Hepatocyte (in vitro differentiated cells): ENCODE measurements at regions not wholly inside any gene's neighbourhood (a gene's known extent, or its start where the extent isn't known, plus 50 kb on each side); places are given as distances from the start of the nearest gene placed in this dataset.

Experiments used
- EZH2 ChIP-seq: fragments of 200-600 bp; sonication (generic); IDR thresholded peaks from 2 replicates; pipeline ENCODE4 v1.6.1; 2016; ENCODE audit warnings: antibody characterized with exemption, mild to moderate bottlenecking, borderline replicate concordance
- TF ChIP-seq, protein P1 (sequence below): fragments of 200-600 bp; sonication (generic); IDR thresholded peaks from 2 replicates; pipeline ENCODE4 v1.5.1; 2016; ENCODE audit warnings: antibody characterized with exemption, mild to moderate bottlenecking; ENCODE audit not compliant: poor library complexity

DNA sequence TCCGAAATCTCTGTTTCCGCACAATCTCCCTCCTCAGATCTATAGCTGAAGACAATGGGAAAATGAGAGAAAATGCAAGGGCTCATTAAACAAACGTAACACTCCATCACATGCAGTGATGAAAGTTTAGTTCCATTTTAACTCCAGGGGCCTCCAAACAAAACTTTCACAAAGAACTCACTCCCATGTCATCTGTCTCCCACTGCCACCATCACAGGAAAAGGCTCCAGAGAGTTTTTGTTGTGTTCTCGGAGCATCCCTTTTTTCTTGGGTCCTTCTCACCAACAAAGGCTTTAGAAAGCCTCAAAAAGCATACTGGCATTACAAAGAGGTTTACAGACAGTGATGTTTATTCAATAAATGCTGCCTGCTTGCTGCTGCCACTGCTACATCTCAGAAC is 339.6 kb downstream of the TPBG start:
- TF ChIP-seq EZH2, result no peak
- TF ChIP-seq, protein P1, sequence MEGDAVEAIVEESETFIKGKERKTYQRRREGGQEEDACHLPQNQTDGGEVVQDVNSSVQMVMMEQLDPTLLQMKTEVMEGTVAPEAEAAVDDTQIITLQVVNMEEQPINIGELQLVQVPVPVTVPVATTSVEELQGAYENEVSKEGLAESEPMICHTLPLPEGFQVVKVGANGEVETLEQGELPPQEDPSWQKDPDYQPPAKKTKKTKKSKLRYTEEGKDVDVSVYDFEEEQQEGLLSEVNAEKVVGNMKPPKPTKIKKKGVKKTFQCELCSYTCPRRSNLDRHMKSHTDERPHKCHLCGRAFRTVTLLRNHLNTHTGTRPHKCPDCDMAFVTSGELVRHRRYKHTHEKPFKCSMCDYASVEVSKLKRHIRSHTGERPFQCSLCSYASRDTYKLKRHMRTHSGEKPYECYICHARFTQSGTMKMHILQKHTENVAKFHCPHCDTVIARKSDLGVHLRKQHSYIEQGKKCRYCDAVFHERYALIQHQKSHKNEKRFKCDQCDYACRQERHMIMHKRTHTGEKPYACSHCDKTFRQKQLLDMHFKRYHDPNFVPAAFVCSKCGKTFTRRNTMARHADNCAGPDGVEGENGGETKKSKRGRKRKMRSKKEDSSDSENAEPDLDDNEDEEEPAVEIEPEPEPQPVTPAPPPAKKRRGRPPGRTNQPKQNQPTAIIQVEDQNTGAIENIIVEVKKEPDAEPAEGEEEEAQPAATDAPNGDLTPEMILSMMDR, result no peak
